HEK293T (cell line): ENCODE measurements at regions not wholly inside any gene's neighbourhood (a gene's known extent, or its start where the extent isn't known, plus 50 kb on each side); places are given as distances from the start of the nearest gene placed in this dataset.
A peak's percentile ranks its signal among the peaks of the same experiment; 100 is the strongest.

ENCODE experiments used
- CTCF ChIA-PET: fragments of 350-600 bp; formaldehyde crosslinking; extraction: SDS; loops from one replicate; lab custom pipeline; 2021; ENCODE audit warnings: antibody characterized with exemption, inconsistent platforms; lab: Yijun Ruan, JAX
- POLR2A ChIA-PET: fragments of 350-600 bp; formaldehyde crosslinking; extraction: SDS; loops from one replicate; lab custom pipeline; 2020; ENCODE audit warnings: antibody characterized with exemption, inconsistent platforms; lab: Yijun Ruan, JAX
- DNase-seq: peaks from one replicate; pipeline ENCODE4 v3.0.0; 2012; ENCODE audit warnings: mixed read lengths; ENCODE audit errors: extremely low spot score
- ARNT ChIP-seq: fragments of 450-650 bp; IDR thresholded peaks from 2 replicates; pipeline ENCODE4 v1.6.1; 2017; ENCODE audit warnings: mild to moderate bottlenecking
- BHLHE40 ChIP-seq: fragments of 450-650 bp; IDR thresholded peaks from 2 replicates; pipeline ENCODE4 v1.6.1; 2016; ENCODE audit warnings: mild to moderate bottlenecking, moderate library complexity, borderline replicate concordance
- CTBP1 ChIP-seq: fragments of 450-650 bp; IDR thresholded peaks from 2 replicates; pipeline ENCODE4 v1.6.1; 2016; ENCODE audit warnings: borderline replicate concordance
- ELF4 ChIP-seq: fragments of 450-650 bp; IDR thresholded peaks from 2 replicates; pipeline ENCODE4 v1.6.1; 2017; ENCODE audit warnings: antibody characterized with exemption
- FOXA1 ChIP-seq: fragments of 450-650 bp; IDR thresholded peaks from 2 replicates; pipeline ENCODE4 v1.6.1; 2016; ENCODE audit warnings: mild to moderate bottlenecking
- FOXK2 ChIP-seq: fragments of 450-650 bp; IDR thresholded peaks from 2 replicates; pipeline ENCODE4 v1.6.1; 2016; ENCODE audit warnings: mild to moderate bottlenecking
- FOXM1 ChIP-seq: fragments of 450-650 bp; IDR thresholded peaks from 2 replicates; pipeline ENCODE4 v1.6.1; 2017; ENCODE audit warnings: mild to moderate bottlenecking, borderline replicate concordance
- HDGF ChIP-seq: fragments of 450-650 bp; IDR thresholded peaks from 2 replicates; pipeline ENCODE4 v1.6.1; 2017; ENCODE audit warnings: antibody characterized with exemption, borderline replicate concordance
- L3MBTL2 ChIP-seq: fragments of 450-650 bp; conservative IDR thresholded peaks from 2 replicates; pipeline ENCODE4 v1.6.1; 2016; ENCODE audit warnings: mild to moderate bottlenecking
- LEF1 ChIP-seq: fragments of 450-650 bp; IDR thresholded peaks from 2 replicates; pipeline ENCODE4 v1.6.1; 2017; ENCODE audit warnings: mild to moderate bottlenecking, borderline replicate concordance
- NFRKB ChIP-seq: fragments of 450-650 bp; IDR thresholded peaks from 2 replicates; pipeline ENCODE4 v1.6.1; 2016; ENCODE audit warnings: mild to moderate bottlenecking, moderate library complexity
- PKNOX1 ChIP-seq: fragments of 450-650 bp; IDR thresholded peaks from 2 replicates; pipeline ENCODE4 v1.6.1; 2016
- SP1 ChIP-seq: fragments of 450-650 bp; IDR thresholded peaks from 2 replicates; pipeline ENCODE4 v1.6.1; 2017
- SUZ12 ChIP-seq: fragments of 450-650 bp; IDR thresholded peaks from 2 replicates; pipeline ENCODE4 v1.6.1; 2016; ENCODE audit warnings: mild to moderate bottlenecking
- TARDBP ChIP-seq: fragments of 450-650 bp; IDR thresholded peaks from 2 replicates; pipeline ENCODE4 v1.6.1; 2016
- ZNF384 ChIP-seq: fragments of 450-650 bp; IDR thresholded peaks from 2 replicates; pipeline ENCODE4 v1.6.1; 2016

DNA sequence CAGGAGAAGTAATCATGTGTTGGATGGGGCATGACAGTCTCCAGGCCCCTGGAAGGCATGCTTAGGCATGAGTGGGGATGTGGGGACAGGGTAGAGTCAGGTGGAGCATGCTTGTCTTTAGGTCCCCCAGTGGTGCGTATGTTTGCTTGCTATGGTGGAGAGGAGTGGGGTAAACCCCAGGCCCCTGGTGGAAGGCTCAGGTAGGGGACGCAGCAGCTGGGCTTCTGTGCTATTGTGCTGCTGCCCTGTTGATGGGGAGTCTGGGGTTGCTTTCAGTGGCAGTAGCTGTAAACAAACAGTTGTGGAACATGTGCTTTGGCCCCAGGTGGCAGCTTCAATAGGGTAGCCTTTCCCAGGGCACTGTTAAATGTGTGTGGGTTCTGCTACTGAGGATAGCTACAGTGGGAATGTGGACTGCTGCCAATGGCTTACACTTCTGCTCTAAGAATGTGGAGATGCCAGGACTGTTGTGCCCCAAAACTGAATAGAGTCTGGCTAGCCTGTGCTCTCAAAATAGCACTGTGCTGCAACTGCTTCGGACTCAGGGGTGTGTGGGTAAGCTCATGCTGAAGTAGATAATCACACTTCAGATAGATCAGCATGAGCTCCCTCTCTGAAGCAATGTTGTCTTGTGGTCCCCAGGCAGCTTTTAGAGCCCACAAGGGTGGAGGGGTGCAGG, 1257.3 kb downstream of the DIAPH3 start:
- no peak for DNase-seq
- POLR2A ChIA-PET: no interaction called here
- TF ChIP-seq LEF1: no peak
- CTCF ChIA-PET: no interaction called here

DNA sequence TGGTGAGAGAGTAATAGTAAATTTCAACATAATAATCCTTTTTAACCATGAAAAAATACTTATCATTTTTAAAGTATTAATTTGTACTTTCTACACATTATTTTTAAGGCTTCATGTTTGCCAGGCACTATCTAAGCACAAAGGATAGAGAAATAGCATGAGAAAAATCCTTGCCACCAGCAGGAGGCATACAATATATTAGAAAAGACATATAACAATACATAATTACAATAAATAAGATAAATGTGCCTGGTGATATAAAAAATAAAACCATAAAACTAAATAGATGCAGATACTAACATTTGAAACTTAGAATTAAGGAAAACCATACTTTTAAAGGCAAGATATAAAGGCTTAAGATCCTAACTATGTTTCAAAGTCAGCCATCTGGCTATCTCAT, 1256.4 kb downstream of the DIAPH3 start:
- ChIA-PET CTCF (no interaction called here), POLR2A (no interaction called here)
- TF ChIP-seq ELF4 (no peak), HDGF (no peak), LEF1 (no peak), ARNT (no peak), ZNF384 (no peak), SUZ12 (no peak), BHLHE40 (no peak), FOXK2 (no peak), FOXM1 (no peak), CTBP1 (no peak), SP1 (no peak), L3MBTL2 (no peak), FOXA1 (no peak), TARDBP (no peak), PKNOX1 (no peak), NFRKB (no peak)
- no peak for DNase-seq

DNA sequence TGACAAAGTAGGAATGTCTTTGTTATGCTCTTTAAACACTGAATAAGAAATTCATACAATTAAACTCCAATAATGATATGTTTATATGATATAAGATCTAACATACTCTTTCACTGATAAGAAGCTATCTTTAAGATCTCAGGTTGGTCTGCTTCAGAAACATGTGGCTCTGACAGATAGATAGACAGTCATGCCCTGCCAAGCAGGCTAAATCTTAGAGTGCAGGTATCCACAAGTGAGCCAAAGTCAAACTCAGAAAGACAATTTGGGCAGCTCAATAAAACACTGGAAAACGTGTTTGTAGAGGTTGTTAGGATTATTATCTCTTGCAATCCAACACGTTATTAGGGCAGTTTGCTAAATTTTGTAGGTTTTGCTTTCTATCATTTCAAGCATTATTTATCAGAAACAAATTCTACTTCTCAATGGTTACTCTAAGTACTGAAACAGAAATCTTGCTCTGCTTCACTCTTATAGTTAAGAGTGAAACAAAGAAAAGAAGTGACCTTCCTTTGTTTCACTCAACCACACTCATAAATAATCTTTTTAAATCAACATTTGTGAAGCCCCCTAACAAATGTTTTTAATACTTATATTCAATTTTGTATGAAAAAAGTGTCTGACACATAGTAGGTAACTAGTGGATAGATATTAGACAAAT, 1255.6 kb downstream of the DIAPH3 start:
- CTCF ChIA-PET: no interaction called here
- TF ChIP-seq FOXK2 (no peak), ARNT (no peak), ZNF384 (no peak), PKNOX1 (no peak), NFRKB (no peak), BHLHE40 (no peak), SUZ12 (no peak), SP1 (no peak), L3MBTL2 (no peak), ELF4 (no peak), FOXM1 (no peak), CTBP1 (no peak), LEF1 (no peak), FOXA1 (no peak), HDGF (no peak), TARDBP (no peak)
- POLR2A ChIA-PET: no interaction called here
- no peak for DNase-seq

- peak; percentile 86 for TF ChIP-seq PKNOX1
- TF ChIP-seq BHLHE40: no peak
- ChIA-PET CTCF (interaction anchor here (0.6 to 0.7 kb wide), 2 partner anchors 22 to 60 kb away, joined by 3 read pairs; no protein-coding TSS in a partner anchor), POLR2A (no interaction called here)
- DNase-seq: no peak
These were observed 1244.2 kb downstream of the DIAPH3 start for GRCh38 chr13:58919551-58919950.

DNA sequence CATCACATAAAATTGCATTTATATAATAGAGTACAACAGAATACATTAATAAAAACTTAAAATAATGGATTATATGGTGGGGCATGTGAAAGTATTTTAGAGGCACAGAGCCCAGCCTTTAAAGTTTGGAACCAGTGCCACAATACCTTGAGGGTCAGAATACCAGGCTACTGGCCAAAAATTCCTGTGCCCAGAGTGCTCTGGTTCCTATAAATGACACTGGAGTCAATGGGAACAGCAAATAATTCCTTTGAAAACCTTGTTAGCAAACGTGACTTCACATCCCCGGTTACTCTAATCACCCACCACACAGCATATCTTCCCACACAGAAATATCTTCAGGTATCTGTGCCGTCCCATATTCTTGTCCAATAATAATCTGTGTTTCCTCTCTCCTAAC, 1242.6 kb downstream of the DIAPH3 start:
- ChIA-PET POLR2A (no interaction called here), CTCF (no interaction called here)
- no peak for DNase-seq
- TF ChIP-seq ARNT: no peak
- no peak for TF ChIP-seq PKNOX1
- TF ChIP-seq ELF4: no peak
- no peak for TF ChIP-seq CTBP1
- no peak for TF ChIP-seq HDGF
- no peak for TF ChIP-seq NFRKB
- no peak for TF ChIP-seq SP1
- no peak for TF ChIP-seq FOXM1
- TF ChIP-seq BHLHE40: no peak
- TF ChIP-seq TARDBP: no peak
- TF ChIP-seq L3MBTL2: no peak

DNA sequence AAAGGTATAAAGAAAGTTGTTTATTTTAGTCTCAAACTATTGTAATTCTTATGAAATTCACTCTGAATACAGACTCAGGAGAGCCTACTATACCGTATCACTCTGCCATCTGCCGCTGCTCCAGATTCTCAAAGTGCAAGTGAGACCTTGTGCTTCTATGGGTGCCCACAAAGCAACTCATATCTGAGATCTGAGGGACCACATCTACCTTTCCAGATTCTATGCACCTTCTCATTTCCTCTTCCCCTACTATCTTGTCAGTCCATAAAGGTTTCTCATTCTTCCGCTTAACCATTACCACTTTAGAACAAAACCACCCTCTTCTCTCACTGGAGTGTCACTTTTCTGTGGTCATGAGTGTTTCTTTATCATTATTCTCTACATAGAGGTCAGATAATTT, 1236.9 kb downstream of the DIAPH3 start:
- TF ChIP-seq SUZ12 (no peak), LEF1 (no peak), SP1 (no peak), BHLHE40 (no peak), NFRKB (no peak), ELF4 (no peak), L3MBTL2 (no peak), PKNOX1 (no peak), FOXA1 (no peak), CTBP1 (no peak), TARDBP (no peak), HDGF (no peak), ZNF384 (no peak), FOXM1 (no peak), FOXK2 (no peak), ARNT (no peak)
- POLR2A ChIA-PET: no interaction called here
- CTCF ChIA-PET: no interaction called here
- DNase-seq: no peak
